HepG2 (cell line): ENCODE measurements at regions not wholly inside any gene's neighbourhood (a gene's known extent, or its start where the extent isn't known, plus 50 kb on each side); places are given as distances from the start of the nearest gene placed in this dataset.
A peak's percentile ranks its signal among the peaks of the same experiment; 100 is the strongest.

Experiments used
- ATF2 ChIP-seq: sonication (generic); formaldehyde crosslinking; IDR thresholded peaks from 2 replicates; pipeline ENCODE4 v1.4.0; 2020; ENCODE audit warnings: missing genetic modification reagents
- CREBL2 ChIP-seq: sonication (generic); formaldehyde crosslinking; IDR thresholded peaks from 2 replicates; pipeline ENCODE4 v1.8.1; 2023; ENCODE audit warnings: missing genetic modification reagents, mild to moderate bottlenecking, borderline replicate concordance
- FOSL1 ChIP-seq: sonication (generic); formaldehyde crosslinking; IDR thresholded peaks from 2 replicates; pipeline ENCODE4 v1.9.0; 2021; ENCODE audit warnings: missing genetic modification reagents, borderline replicate concordance
- IRF1 ChIP-seq: sonication (generic); formaldehyde crosslinking; IDR thresholded peaks from 2 replicates; pipeline ENCODE4 v1.4.0; 2020; ENCODE audit warnings: low read depth, mild to moderate bottlenecking, missing genetic modification reagents
- ISL2 ChIP-seq: sonication (generic); formaldehyde crosslinking; IDR thresholded peaks from 2 replicates; pipeline ENCODE4 v1.5.0; 2020; ENCODE audit warnings: missing genetic modification reagents
- JUNB ChIP-seq: sonication (generic); formaldehyde crosslinking; IDR thresholded peaks from 2 replicates; pipeline ENCODE4 v1.8.0; 2022; ENCODE audit warnings: missing genetic modification reagents, mild to moderate bottlenecking, borderline replicate concordance
- NR1H2 ChIP-seq: sonication (generic); formaldehyde crosslinking; IDR thresholded peaks from 2 replicates; pipeline ENCODE4 v1.8.1; 2022; ENCODE audit warnings: low read depth, missing genetic modification reagents, borderline replicate concordance
- RARG ChIP-seq: sonication (generic); formaldehyde crosslinking; IDR thresholded peaks from 2 replicates; pipeline ENCODE4 v1.4.0; 2020; ENCODE audit warnings: low read depth, mild to moderate bottlenecking, missing genetic modification reagents
- RORA ChIP-seq: sonication (generic); formaldehyde crosslinking; IDR thresholded peaks from 2 replicates; pipeline ENCODE4 v1.5.0; 2020; ENCODE audit warnings: mild to moderate bottlenecking, missing genetic modification reagents, moderate library complexity
- SP4 ChIP-seq: sonication (generic); formaldehyde crosslinking; IDR thresholded peaks from 2 replicates; pipeline ENCODE4 v1.8.1; 2023; ENCODE audit warnings: mild to moderate bottlenecking, missing genetic modification reagents
- SSRP1 ChIP-seq: IDR thresholded peaks from 2 replicates; pipeline ENCODE4 v1.6.1; 2016; ENCODE audit warnings: control low read depth
- USF2 ChIP-seq, 2 experiments: sonication (generic) in 1 of 2; formaldehyde crosslinking in 1 of 2; IDR thresholded peaks; 2 replicates each; pipeline versions ENCODE4 v1.5.1 to v1.6.1; 2011 to 2020; ENCODE audit warnings: borderline replicate concordance in 1 of 2, low read depth in 1 of 2, low read length in 1 of 2, mild to moderate bottlenecking in 1 of 2, missing genetic modification reagents in 1 of 2, moderate library complexity in 1 of 2
- ZMYM2 ChIP-seq: sonication (generic); formaldehyde crosslinking; IDR thresholded peaks from 2 replicates; pipeline ENCODE4 v1.8.0; 2022; ENCODE audit warnings: mild to moderate bottlenecking, missing genetic modification reagents
- ZNF296 ChIP-seq: sonication (generic); formaldehyde crosslinking; conservative IDR thresholded peaks from 2 replicates; pipeline ENCODE4 v1.5.0; 2020; ENCODE audit warnings: mild to moderate bottlenecking, missing genetic modification reagents
- ZNF510 ChIP-seq: sonication (generic); formaldehyde crosslinking; IDR thresholded peaks from 2 replicates; pipeline ENCODE4 v1.4.0; 2020; ENCODE audit warnings: low read depth, mild to moderate bottlenecking, missing genetic modification reagents
- ZNF773 ChIP-seq: sonication (generic); formaldehyde crosslinking; IDR thresholded peaks from 2 replicates; pipeline ENCODE4 v1.4.0; 2020; ENCODE audit warnings: missing genetic modification reagents, borderline replicate concordance
- TF ChIP-seq, protein P1 (sequence below): sonication (generic); formaldehyde crosslinking; IDR thresholded peaks from 2 replicates; pipeline ENCODE4 v1.8.0; 2022; ENCODE audit warnings: mild to moderate bottlenecking, missing genetic modification reagents, borderline replicate concordance
- TF ChIP-seq, protein P2 (sequence below): fragments of 450-650 bp; IDR thresholded peaks from 2 replicates; pipeline ENCODE4 v1.6.1; 2017; ENCODE audit warnings: mild to moderate bottlenecking

DNA sequence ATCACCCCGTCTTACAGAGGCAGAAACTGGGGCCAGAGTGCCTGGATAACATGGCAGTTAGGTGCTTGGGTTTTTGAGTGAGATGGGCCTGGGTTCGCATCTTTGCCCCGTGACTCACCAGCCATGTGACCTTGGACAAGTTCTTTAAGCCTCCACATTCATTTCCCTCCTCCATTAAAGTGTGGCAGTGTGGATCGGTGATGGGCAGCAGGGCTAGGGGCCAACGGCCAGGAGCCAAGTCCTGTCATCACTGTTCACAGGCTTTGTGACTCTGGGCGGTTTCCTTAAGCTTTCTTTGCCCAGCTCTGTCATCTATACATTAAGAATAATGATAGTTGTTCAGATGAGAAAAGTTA, 85.5 kb upstream of the PMEPA1 start (continued):
- TF ChIP-seq, protein P1, sequence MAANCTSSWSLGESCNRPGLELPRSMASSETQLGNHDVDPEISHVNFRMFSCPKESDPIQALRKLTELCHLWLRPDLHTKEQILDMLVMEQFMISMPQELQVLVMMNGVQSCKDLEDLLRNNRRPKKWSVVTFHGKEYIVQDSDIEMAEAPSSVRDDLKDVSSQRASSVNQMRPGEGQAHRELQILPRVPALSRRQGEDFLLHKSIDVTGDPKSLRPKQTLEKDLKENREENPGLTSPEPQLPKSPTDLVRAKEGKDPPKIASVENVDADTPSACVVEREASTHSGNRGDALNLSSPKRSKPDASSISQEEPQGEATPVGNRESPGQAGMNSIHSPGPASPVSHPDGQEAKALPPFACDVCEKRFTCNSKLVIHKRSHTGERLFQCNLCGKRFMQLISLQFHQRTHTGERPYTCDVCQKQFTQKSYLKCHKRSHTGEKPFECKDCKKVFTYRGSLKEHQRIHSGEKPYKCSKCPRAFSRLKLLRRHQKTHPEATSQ (CRISPR knock-in tag), result no peak
- TF ChIP-seq RORA (CRISPR knock-in tag), result no peak
- peak; percentile 42 for TF ChIP-seq USF2 (IDR thresholded peaks at IDR 0.05; ENCODE audit: low read depth, low read length)
- TF ChIP-seq USF2 (CRISPR knock-in tag; IDR thresholded peaks at IDR 0.05; ENCODE audit: borderline replicate concordance), result no peak
- no peak for TF ChIP-seq ATF2 (CRISPR knock-in tag)
- no peak for TF ChIP-seq SP4 (CRISPR knock-in tag)
- TF ChIP-seq ZNF296 (CRISPR knock-in tag), result no peak
- no peak for TF ChIP-seq ZNF510
- TF ChIP-seq ZNF773, result no peak
- TF ChIP-seq ISL2, result no peak
- TF ChIP-seq, protein P2, sequence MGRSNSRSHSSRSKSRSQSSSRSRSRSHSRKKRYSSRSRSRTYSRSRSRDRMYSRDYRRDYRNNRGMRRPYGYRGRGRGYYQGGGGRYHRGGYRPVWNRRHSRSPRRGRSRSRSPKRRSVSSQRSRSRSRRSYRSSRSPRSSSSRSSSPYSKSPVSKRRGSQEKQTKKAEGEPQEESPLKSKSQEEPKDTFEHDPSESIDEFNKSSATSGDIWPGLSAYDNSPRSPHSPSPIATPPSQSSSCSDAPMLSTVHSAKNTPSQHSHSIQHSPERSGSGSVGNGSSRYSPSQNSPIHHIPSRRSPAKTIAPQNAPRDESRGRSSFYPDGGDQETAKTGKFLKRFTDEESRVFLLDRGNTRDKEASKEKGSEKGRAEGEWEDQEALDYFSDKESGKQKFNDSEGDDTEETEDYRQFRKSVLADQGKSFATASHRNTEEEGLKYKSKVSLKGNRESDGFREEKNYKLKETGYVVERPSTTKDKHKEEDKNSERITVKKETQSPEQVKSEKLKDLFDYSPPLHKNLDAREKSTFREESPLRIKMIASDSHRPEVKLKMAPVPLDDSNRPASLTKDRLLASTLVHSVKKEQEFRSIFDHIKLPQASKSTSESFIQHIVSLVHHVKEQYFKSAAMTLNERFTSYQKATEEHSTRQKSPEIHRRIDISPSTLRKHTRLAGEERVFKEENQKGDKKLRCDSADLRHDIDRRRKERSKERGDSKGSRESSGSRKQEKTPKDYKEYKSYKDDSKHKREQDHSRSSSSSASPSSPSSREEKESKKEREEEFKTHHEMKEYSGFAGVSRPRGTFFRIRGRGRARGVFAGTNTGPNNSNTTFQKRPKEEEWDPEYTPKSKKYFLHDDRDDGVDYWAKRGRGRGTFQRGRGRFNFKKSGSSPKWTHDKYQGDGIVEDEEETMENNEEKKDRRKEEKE, result no peak
- 0 out of 2 replicates have a peak, but pooled peaks have one; percentile 5 for TF ChIP-seq FOSL1 (CRISPR knock-in tag)
- 0 out of 2 replicates have a peak, but pooled peaks have one; percentile 15 for TF ChIP-seq JUNB
- no peak for TF ChIP-seq SSRP1 (CRISPR knock-in tag)
- TF ChIP-seq ZMYM2 (CRISPR knock-in tag), result no peak
- no peak for TF ChIP-seq IRF1 (CRISPR knock-in tag)
- TF ChIP-seq NR1H2 (CRISPR knock-in tag), result 0 out of 2 replicates have a peak, but pooled peaks have one; percentile 54
- TF ChIP-seq RARG (CRISPR knock-in tag), result no peak
- TF ChIP-seq CREBL2 (CRISPR knock-in tag), result no peak
